Neural cell (in vitro differentiated cells): ENCODE measurements at regions not wholly inside any gene's neighbourhood (a gene's known extent, or its start where the extent isn't known, plus 50 kb on each side); places are given as distances from the start of the nearest gene placed in this dataset.
"Not testable (repeated sequence)": the region's sequence is repeated elsewhere in the genome, so short reads cannot be mapped to it uniquely, and the experiment has no call there.

Experiments used
- H2AFZ ChIP-seq: fragments of 200-600, 300-800 bp; sonication (generic), shearing (Covaris generic); 2 replicates; pipeline ENCODE4 v1.6.0; 2014; ENCODE audit warnings: low read depth, mild to moderate bottlenecking, antibody characterized with exemption, low read length, moderate library complexity
- H3F3A ChIP-seq: fragments of 200-600 bp; shearing (Covaris generic); 2 replicates; pipeline ENCODE4 v1.6.1; 2016; ENCODE audit warnings: mild to moderate bottlenecking, moderate library complexity, mixed read lengths, antibody characterized with exemption, low read length; ENCODE audit not compliant: insufficient read depth, poor library complexity, severe bottlenecking
- H3K27ac ChIP-seq: fragments of 200-600, 300-800 bp; sonication (generic), shearing (Covaris generic); 2 replicates; pipeline ENCODE4 v1.5.1; 2014; ENCODE audit warnings: mild to moderate bottlenecking, low read length, moderate library complexity
- H3K27me3 ChIP-seq: fragments of 300-800, 200-600 bp; sonication (generic), shearing (Covaris generic); 2 replicates; pipeline ENCODE4 v1.6.0; 2014; ENCODE audit warnings: mild to moderate bottlenecking, low read depth, low read length, moderate library complexity; ENCODE audit not compliant: insufficient read depth
- H3K36me3 ChIP-seq: fragments of 300-800, 200-600 bp; sonication (generic), shearing (Covaris generic); 2 replicates; pipeline ENCODE4 v1.5.1; 2014; ENCODE audit warnings: mild to moderate bottlenecking, antibody characterized with exemption, low read length, moderate library complexity; ENCODE audit not compliant: insufficient read depth
- H3K4me2 ChIP-seq: fragments of 300-800, 200-600 bp; sonication (generic), shearing (Covaris generic); 2 replicates; pipeline ENCODE4 v1.6.0; 2014; ENCODE audit warnings: mild to moderate bottlenecking, low read length
- H3K4me3 ChIP-seq: fragments of 300-800, 200-600 bp; sonication (generic), shearing (Covaris generic); 2 replicates; pipeline ENCODE4 v1.5.1; 2014; ENCODE audit warnings: mild to moderate bottlenecking, low read length, moderate library complexity
- H3K79me2 ChIP-seq: fragments of 200-600 bp; shearing (Covaris generic); replicated peaks from 2 replicates; pipeline ENCODE4 v1.6.0; 2014; ENCODE audit warnings: mild to moderate bottlenecking, low read length, moderate library complexity; ENCODE audit not compliant: insufficient read depth
- H3K9ac ChIP-seq: fragments of 300-800, 200-600 bp; sonication (generic), shearing (Covaris generic); 2 replicates; pipeline ENCODE4 v1.6.1; 2016; ENCODE audit warnings: mild to moderate bottlenecking, low read length, mixed read lengths
- H3K9me2 ChIP-seq: fragments of 200-600 bp; shearing (Covaris generic); 2 replicates; pipeline ENCODE4 v1.6.1; 2016; ENCODE audit warnings: mild to moderate bottlenecking, low read length, mixed read lengths; ENCODE audit not compliant: insufficient read depth
- H3K9me3 ChIP-seq: fragments of 200-600, 300-800 bp; sonication (generic), shearing (Covaris generic); 2 replicates; pipeline ENCODE4 v1.6.1; 2016; ENCODE audit warnings: mild to moderate bottlenecking, mixed run types, low read length, moderate library complexity, mixed read lengths
- H4K20me1 ChIP-seq: fragments of 200-600 bp; shearing (Covaris generic); 2 replicates; pipeline ENCODE4 v1.6.1; 2016; ENCODE audit warnings: mild to moderate bottlenecking, mixed run types; ENCODE audit not compliant: insufficient read depth
- EP300 ChIP-seq: fragments of 450-650 bp; conservative IDR thresholded peaks from 2 replicates; pipeline ENCODE4 v1.6.1; 2014; ENCODE audit warnings: antibody characterized with exemption, mild to moderate bottlenecking, moderate library complexity; ENCODE audit not compliant: poor library complexity, severe bottlenecking
- EZH2 ChIP-seq: fragments of 200-600, 300-800 bp; shearing (Covaris generic), sonication (generic); IDR thresholded peaks from 2 replicates; pipeline ENCODE4 v1.6.1; 2014; ENCODE audit warnings: antibody characterized with exemption, low read length, borderline replicate concordance, mild to moderate bottlenecking; ENCODE audit not compliant: insufficient read depth, poor library complexity, severe bottlenecking
- MXI1 ChIP-seq: fragments of 450-650 bp; conservative IDR thresholded peaks from 2 replicates; pipeline ENCODE4 v1.6.1; 2014; ENCODE audit warnings: antibody characterized with exemption, mild to moderate bottlenecking; ENCODE audit not compliant: poor library complexity, severe bottlenecking
- POLR2AphosphoS5 ChIP-seq: IDR thresholded peaks from 2 replicates; pipeline ENCODE4 v1.6.1; 2012
- RAD21 ChIP-seq: fragments of 450-650 bp; conservative IDR thresholded peaks from 2 replicates; pipeline ENCODE4 v1.6.1; 2014; ENCODE audit warnings: antibody characterized with exemption, mild to moderate bottlenecking, moderate library complexity
- REST ChIP-seq: IDR thresholded peaks from 2 replicates; pipeline ENCODE4 v1.6.1; 2012; ENCODE audit warnings: borderline replicate concordance
- SMC3 ChIP-seq: fragments of 450-650 bp; conservative IDR thresholded peaks from 2 replicates; pipeline ENCODE4 v1.6.1; 2014; ENCODE audit warnings: antibody characterized with exemption, mild to moderate bottlenecking, moderate library complexity; ENCODE audit not compliant: poor library complexity
- TAF1 ChIP-seq: IDR thresholded peaks from 2 replicates; pipeline ENCODE4 v1.6.1; 2012; ENCODE audit warnings: low read depth
- TF ChIP-seq, protein P1 (sequence below): fragments of 450-650 bp; IDR thresholded peaks from 2 replicates; pipeline ENCODE4 v1.5.1; 2014; ENCODE audit warnings: antibody characterized with exemption, mild to moderate bottlenecking, moderate library complexity; ENCODE audit not compliant: poor library complexity, severe bottlenecking

DNA sequence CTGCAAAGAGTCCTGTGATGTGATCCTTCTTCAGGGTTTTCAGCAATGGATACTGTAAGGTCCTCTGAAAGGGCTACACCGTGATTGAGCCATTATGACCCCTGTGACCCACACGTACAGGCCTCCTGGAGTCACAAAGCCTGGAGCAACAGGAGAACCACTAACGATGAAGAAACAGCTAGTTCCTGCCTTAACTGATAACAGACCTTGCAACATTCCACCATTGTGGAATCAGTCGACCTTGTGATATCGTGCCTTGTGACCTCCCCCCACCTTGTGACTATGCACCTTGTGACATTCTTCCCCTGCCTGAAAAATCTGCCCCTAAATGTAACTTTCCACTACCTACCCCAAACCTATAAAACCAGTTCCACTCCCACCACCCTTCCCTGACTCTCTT, 1235.4 kb downstream of the OTOL1 start:
- not testable (repeated sequence) for H3K9ac ChIP-seq, H3K9me2 ChIP-seq, H3K27me3 ChIP-seq, H3K9me3 ChIP-seq, H4K20me1 ChIP-seq, H3F3A ChIP-seq, H3K4me3 ChIP-seq, H2AFZ ChIP-seq, H3K27ac ChIP-seq, H3K79me2 ChIP-seq, H3K36me3 ChIP-seq, H3K4me2 ChIP-seq

DNA sequence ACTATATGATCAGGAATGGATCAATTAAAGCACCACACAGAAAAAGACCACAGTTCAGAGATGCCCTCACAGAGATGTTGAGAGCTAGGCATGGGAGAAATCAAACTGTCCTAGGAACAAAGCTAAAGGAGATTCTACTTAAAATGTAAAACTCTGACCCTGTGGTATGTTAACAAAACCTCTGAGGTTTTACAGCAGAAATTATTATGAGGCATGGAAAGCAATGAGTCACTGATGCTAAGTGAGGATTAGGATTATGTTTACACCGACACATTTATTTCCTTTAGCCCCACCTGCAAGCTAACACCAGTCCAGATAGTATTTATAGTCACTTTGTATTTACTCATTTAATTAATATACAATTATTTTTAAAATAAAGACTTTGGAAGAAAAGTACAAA, 1242.2 kb downstream of the OTOL1 start:
- H3K9me2 ChIP-seq: no peaks in the 10 kb centered on the region
- H3K36me3 ChIP-seq: no peaks in the 10 kb centered on the region
- H3K27me3 ChIP-seq: no peaks in the 10 kb centered on the region
- H3F3A ChIP-seq: no peaks in the 10 kb centered on the region
- no peak overlapping the region for H3K4me3 ChIP-seq
- H3K27ac ChIP-seq: no peak overlapping the region
- H3K9me3 ChIP-seq: no peaks in the 10 kb centered on the region
- no peak for TF ChIP-seq EZH2
- TF ChIP-seq SMC3: no peak
- no peak for TF ChIP-seq EP300
- TF ChIP-seq, protein P1, sequence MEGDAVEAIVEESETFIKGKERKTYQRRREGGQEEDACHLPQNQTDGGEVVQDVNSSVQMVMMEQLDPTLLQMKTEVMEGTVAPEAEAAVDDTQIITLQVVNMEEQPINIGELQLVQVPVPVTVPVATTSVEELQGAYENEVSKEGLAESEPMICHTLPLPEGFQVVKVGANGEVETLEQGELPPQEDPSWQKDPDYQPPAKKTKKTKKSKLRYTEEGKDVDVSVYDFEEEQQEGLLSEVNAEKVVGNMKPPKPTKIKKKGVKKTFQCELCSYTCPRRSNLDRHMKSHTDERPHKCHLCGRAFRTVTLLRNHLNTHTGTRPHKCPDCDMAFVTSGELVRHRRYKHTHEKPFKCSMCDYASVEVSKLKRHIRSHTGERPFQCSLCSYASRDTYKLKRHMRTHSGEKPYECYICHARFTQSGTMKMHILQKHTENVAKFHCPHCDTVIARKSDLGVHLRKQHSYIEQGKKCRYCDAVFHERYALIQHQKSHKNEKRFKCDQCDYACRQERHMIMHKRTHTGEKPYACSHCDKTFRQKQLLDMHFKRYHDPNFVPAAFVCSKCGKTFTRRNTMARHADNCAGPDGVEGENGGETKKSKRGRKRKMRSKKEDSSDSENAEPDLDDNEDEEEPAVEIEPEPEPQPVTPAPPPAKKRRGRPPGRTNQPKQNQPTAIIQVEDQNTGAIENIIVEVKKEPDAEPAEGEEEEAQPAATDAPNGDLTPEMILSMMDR: no peak
- TF ChIP-seq MXI1: no peak
- no peak for TF ChIP-seq POLR2AphosphoS5
- TF ChIP-seq TAF1: no peak
- TF ChIP-seq RAD21: no peak
- TF ChIP-seq REST: no peak
- no peak overlapping the region for H2AFZ ChIP-seq
- no peaks in the 10 kb centered on the region for H4K20me1 ChIP-seq
- no peaks in the 10 kb centered on the region for H3K79me2 ChIP-seq
- no peak overlapping the region for H3K4me2 ChIP-seq
- no peak overlapping the region for H3K9ac ChIP-seq

DNA sequence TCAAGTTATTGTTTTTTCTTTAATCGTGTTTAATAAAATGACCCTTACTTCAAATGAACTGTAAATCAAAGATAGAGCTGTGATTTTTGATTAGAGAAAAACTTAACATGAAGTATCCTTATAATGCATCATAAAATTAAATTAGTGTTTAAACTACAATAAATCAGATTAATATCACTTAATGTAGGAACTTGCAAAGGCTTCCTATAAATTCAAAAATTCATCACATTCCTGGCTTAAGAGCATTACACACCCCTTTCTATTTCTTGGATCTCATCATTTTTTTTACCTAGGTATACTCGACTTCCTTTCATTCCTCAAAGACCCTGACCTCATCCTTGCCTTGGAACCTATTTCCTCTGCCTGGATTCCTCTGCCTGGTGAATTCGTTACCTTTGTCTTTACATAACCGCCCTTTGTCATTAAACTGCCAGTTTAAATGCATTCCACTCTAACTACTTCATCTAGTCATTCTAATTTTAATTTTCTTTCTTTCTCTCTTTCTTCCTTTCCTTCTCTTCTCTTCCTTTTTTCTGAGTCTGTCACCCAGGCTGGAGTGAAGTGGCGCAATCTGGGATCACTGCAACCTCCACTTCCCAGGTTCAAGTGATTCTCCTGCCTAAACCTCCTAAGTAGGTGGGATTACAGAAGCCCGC, 1244.5 kb downstream of the OTOL1 start:
- Histone ChIP-seq H3K79me2 (no peaks in the 10 kb centered on the region), H4K20me1 (no peaks in the 10 kb centered on the region), H3F3A (no peaks in the 10 kb centered on the region), H2AFZ (no peak overlapping the region), H3K9me3 (no peaks in the 10 kb centered on the region), H3K9me2 (no peaks in the 10 kb centered on the region), H3K36me3 (no peaks in the 10 kb centered on the region), H3K4me2 (no peak overlapping the region), H3K4me3 (no peak overlapping the region), H3K27me3 (no peaks in the 10 kb centered on the region), H3K27ac (no peak overlapping the region), H3K9ac (no peak overlapping the region)
- no peak for TF ChIP-seq REST
- TF ChIP-seq EZH2: no peak
- TF ChIP-seq RAD21: no peak
- TF ChIP-seq EP300: no peak
- TF ChIP-seq MXI1: no peak
- no peak for TF ChIP-seq SMC3
- no peak for TF ChIP-seq POLR2AphosphoS5
